ENCODE measurements at regions not wholly inside any gene's neighbourhood (a gene's known extent, or its start where the extent isn't known, plus 50 kb on each side); places are given as distances from the start of the nearest gene placed in this dataset.
"Not testable (repeated sequence)": the region's sequence is repeated elsewhere in the genome, so short reads cannot be mapped to it uniquely, and the experiment has no call there.

GRCh38 chr2:39922679-39923405 lies 143.8 kb upstream of the THUMPD2 start:
- no peaks in the 10 kb centered on the region for H3K36me3 ChIP-seq (replicated peaks; ENCODE audit: low read depth, low read length)
- H3K9ac ChIP-seq (ENCODE audit: low read length), result no peak overlapping the region
- no peaks in the 10 kb centered on the region for H3K4me1 ChIP-seq (ENCODE audit: low read length)
- no peaks in the 10 kb centered on the region for H3K79me2 ChIP-seq (ENCODE audit: low read length)
- H4K20me1 ChIP-seq (ENCODE audit: insufficient read depth, low read length), result no peaks in the 10 kb centered on the region
- TF ChIP-seq EZH2phosphoT487 (IDR thresholded peaks at IDR 0.05; ENCODE audit: low read depth) (no peak), CTCF (IDR thresholded peaks at IDR 0.05; ENCODE audit: low read depth, low read length) (no peak)
- no peak overlapping the region for H2AFZ ChIP-seq (ENCODE audit: low read depth, low read length)
- H3K27me3 ChIP-seq (ENCODE audit: low read depth, low read length), result no peaks in the 10 kb centered on the region
- no peak overlapping the region for H3K4me2 ChIP-seq (ENCODE audit: low read length)
- H3K9me3 ChIP-seq (ENCODE audit: insufficient read depth, low read length), result no peaks in the 10 kb centered on the region
- no peak overlapping the region for H3K4me3 ChIP-seq (ENCODE audit: low read length)
- no peak overlapping the region for H3K27ac ChIP-seq (ENCODE audit: low read length)

- Histone ChIP-seq H3K4me3 (ENCODE audit: low read length) (no peak overlapping the region), H4K20me1 (ENCODE audit: insufficient read depth, low read length) (no peaks in the 10 kb centered on the region), H3K9me3 (ENCODE audit: insufficient read depth, low read length) (no peaks in the 10 kb centered on the region), H3K4me1 (ENCODE audit: low read length) (no peaks in the 10 kb centered on the region), H3K36me3 (replicated peaks; ENCODE audit: low read depth, low read length) (no peaks in the 10 kb centered on the region), H3K4me2 (ENCODE audit: low read length) (no peak overlapping the region), H2AFZ (ENCODE audit: low read depth, low read length) (no peak overlapping the region), H3K27ac (ENCODE audit: low read length) (no peak overlapping the region), H3K27me3 (ENCODE audit: low read depth, low read length) (no peaks in the 10 kb centered on the region), H3K9ac (ENCODE audit: low read length) (no peak overlapping the region), H3K79me2 (ENCODE audit: low read length) (no peaks in the 10 kb centered on the region)
- TF ChIP-seq EZH2phosphoT487 (IDR thresholded peaks at IDR 0.05; ENCODE audit: low read depth), result no peak
- TF ChIP-seq CTCF (IDR thresholded peaks at IDR 0.05; ENCODE audit: low read depth, low read length), result no peak
These were observed 141.3 kb upstream of the THUMPD2 start for GRCh38 chr2:39920307-39920801.

- H3K27ac ChIP-seq (ENCODE audit: low read length), result no peak overlapping the region
- no peaks in the 10 kb centered on the region for H3K9me3 ChIP-seq (ENCODE audit: insufficient read depth, low read length)
- no peak overlapping the region for H2AFZ ChIP-seq (ENCODE audit: low read depth, low read length)
- no peaks in the 10 kb centered on the region for H3K36me3 ChIP-seq (replicated peaks; ENCODE audit: low read depth, low read length)
- TF ChIP-seq CTCF (IDR thresholded peaks at IDR 0.05; ENCODE audit: low read depth, low read length), result no peak
- TF ChIP-seq EZH2phosphoT487 (IDR thresholded peaks at IDR 0.05; ENCODE audit: low read depth), result no peak
- no peak overlapping the region for H3K4me2 ChIP-seq (ENCODE audit: low read length)
- H3K9ac ChIP-seq (ENCODE audit: low read length), result no peak overlapping the region
- H3K4me3 ChIP-seq (ENCODE audit: low read length), result no peak overlapping the region
- no peaks in the 10 kb centered on the region for H3K4me1 ChIP-seq (ENCODE audit: low read length)
- no peaks in the 10 kb centered on the region for H3K27me3 ChIP-seq (ENCODE audit: low read depth, low read length)
- H4K20me1 ChIP-seq (ENCODE audit: insufficient read depth, low read length), result no peaks in the 10 kb centered on the region
- H3K79me2 ChIP-seq (ENCODE audit: low read length), result no peaks in the 10 kb centered on the region
These were observed 140.7 kb upstream of the THUMPD2 start for GRCh38 chr2:39919511-39920306.

- no peaks in the 10 kb centered on the region for H3K79me2 ChIP-seq (ENCODE audit: low read length)
- no peaks in the 10 kb centered on the region for H4K20me1 ChIP-seq (ENCODE audit: insufficient read depth, low read length)
- no peak overlapping the region for H3K27ac ChIP-seq (ENCODE audit: low read length)
- H2AFZ ChIP-seq (ENCODE audit: low read depth, low read length), result no peak overlapping the region
- no peak overlapping the region for H3K9ac ChIP-seq (ENCODE audit: low read length)
- no peak for TF ChIP-seq CTCF (IDR thresholded peaks at IDR 0.05; ENCODE audit: low read depth, low read length)
- TF ChIP-seq EZH2phosphoT487 (IDR thresholded peaks at IDR 0.05; ENCODE audit: low read depth), result no peak
- H3K4me3 ChIP-seq (ENCODE audit: low read length), result no peak overlapping the region
- H3K9me3 ChIP-seq (ENCODE audit: insufficient read depth, low read length), result no peaks in the 10 kb centered on the region
- H3K4me1 ChIP-seq (ENCODE audit: low read length), result no peaks in the 10 kb centered on the region
- no peaks in the 10 kb centered on the region for H3K27me3 ChIP-seq (ENCODE audit: low read depth, low read length)
- no peak overlapping the region for H3K4me2 ChIP-seq (ENCODE audit: low read length)
- H3K36me3 ChIP-seq (replicated peaks; ENCODE audit: low read depth, low read length), result no peaks in the 10 kb centered on the region
These were observed 139.8 kb upstream of the THUMPD2 start for GRCh38 chr2:39918886-39919285.

GRCh38 chr2:39917371-39917770 lies 138.3 kb upstream of the THUMPD2 start:
- not testable (repeated sequence) for H3K36me3 ChIP-seq (replicated peaks; ENCODE audit: low read depth, low read length); H3K79me2 ChIP-seq (ENCODE audit: low read length); H3K4me2 ChIP-seq (ENCODE audit: low read length); H3K27me3 ChIP-seq (ENCODE audit: low read depth, low read length); H3K4me3 ChIP-seq (ENCODE audit: low read length); H3K9me3 ChIP-seq (ENCODE audit: insufficient read depth, low read length); H4K20me1 ChIP-seq (ENCODE audit: insufficient read depth, low read length); H2AFZ ChIP-seq (ENCODE audit: low read depth, low read length); H3K27ac ChIP-seq (ENCODE audit: low read length); H3K4me1 ChIP-seq (ENCODE audit: low read length); H3K9ac ChIP-seq (ENCODE audit: low read length)

Data from OCI-LY3 (cell line).